ENCODE measurements at regions not wholly inside any gene's neighbourhood (a gene's known extent, or its start where the extent isn't known, plus 50 kb on each side); places are given as distances from the start of the nearest gene placed in this dataset.

DNA sequence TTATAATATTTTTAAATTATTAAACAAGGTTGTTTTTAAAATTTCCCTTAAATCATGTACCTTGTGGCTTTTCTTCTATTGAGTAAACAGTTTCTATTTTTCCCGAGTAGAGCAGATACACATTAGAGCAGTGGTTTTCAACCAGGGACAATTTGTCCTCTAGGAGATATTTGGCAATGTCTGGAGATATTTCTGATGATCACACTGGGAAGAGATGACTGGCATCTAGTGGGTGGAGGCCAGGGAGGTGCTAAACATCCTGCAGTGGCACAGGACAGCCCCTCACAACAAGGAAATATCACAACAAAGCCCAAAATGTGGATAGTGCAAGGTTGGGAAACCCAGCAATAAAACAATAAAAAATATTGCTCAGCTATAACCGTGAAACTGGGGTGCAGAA is 113.0 kb upstream of the PTPRG start:
- H3K4me3 ChIP-seq (ENCODE audit: low read length) = no peak overlapping the region
- no peaks in the 10 kb centered on the region for H3F3A ChIP-seq (ENCODE audit: control insufficient read depth, insufficient read depth)
- no peak overlapping the region for H3K27ac ChIP-seq (ENCODE audit: low read depth, low read length)
- no peaks in the 10 kb centered on the region for H4K20me1 ChIP-seq (ENCODE audit: control insufficient read depth, insufficient read depth, low read depth, low read length)
- no peak overlapping the region for H3K4me2 ChIP-seq (ENCODE audit: low read length)
- no peaks in the 10 kb centered on the region for H3K9me2 ChIP-seq (replicated peaks; ENCODE audit: control insufficient read depth, low read length)
- TF ChIP-seq EZH2phosphoT487 (IDR thresholded peaks at IDR 0.05; ENCODE audit: borderline replicate concordance, low read length) = no peak
- TF ChIP-seq, protein P1, sequence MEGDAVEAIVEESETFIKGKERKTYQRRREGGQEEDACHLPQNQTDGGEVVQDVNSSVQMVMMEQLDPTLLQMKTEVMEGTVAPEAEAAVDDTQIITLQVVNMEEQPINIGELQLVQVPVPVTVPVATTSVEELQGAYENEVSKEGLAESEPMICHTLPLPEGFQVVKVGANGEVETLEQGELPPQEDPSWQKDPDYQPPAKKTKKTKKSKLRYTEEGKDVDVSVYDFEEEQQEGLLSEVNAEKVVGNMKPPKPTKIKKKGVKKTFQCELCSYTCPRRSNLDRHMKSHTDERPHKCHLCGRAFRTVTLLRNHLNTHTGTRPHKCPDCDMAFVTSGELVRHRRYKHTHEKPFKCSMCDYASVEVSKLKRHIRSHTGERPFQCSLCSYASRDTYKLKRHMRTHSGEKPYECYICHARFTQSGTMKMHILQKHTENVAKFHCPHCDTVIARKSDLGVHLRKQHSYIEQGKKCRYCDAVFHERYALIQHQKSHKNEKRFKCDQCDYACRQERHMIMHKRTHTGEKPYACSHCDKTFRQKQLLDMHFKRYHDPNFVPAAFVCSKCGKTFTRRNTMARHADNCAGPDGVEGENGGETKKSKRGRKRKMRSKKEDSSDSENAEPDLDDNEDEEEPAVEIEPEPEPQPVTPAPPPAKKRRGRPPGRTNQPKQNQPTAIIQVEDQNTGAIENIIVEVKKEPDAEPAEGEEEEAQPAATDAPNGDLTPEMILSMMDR (IDR thresholded peaks at IDR 0.05; ENCODE audit: low read depth, low read length, poor library complexity, severe bottlenecking) = no peak
- no peaks in the 10 kb centered on the region for H3K79me2 ChIP-seq (ENCODE audit: control insufficient read depth, low read length)
- H3K4me1 ChIP-seq (ENCODE audit: control insufficient read depth, low read length) = no peaks in the 10 kb centered on the region
- no peaks in the 10 kb centered on the region for H3K36me3 ChIP-seq (ENCODE audit: control insufficient read depth, low read length)
- H3K27me3 ChIP-seq (ENCODE audit: control insufficient read depth, low read length) = no peaks in the 10 kb centered on the region
- no peaks in the 10 kb centered on the region for H3K9me3 ChIP-seq (ENCODE audit: control insufficient read depth, insufficient read depth, low read length)

DNA sequence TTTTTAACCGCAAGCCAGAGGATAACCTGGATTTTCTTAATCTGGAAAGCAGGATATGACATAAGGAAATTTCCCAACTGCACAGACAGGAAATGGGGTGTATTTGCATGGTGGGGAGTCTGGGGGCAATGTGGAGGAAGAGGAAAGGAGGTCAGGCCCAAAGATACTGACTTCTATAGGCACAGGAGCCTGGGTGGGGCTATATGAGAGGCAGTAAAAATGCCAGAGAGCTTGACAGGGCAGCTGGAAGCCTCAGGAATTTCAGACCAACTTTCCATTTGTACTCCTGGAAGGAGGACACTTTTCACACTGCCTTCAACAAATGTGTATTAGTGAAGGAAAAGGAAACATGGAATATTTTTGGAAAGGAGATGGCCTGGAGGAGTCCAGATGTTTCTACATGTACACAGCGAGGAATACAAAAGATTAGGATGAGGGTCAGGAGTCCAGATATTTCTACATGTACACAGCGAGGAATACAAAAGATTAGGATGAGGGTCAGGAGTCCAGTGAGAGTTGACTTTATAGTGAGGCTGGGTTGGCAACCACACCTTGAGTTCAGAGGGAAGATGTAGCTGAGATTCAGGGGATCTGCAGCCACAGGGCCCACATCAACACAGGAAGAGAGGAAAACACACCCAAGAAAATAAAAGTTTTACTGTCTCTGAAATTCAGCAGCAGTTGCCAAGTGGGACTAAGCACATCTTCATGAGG is 111.9 kb upstream of the PTPRG start:
- no peaks in the 10 kb centered on the region for H3K9me2 ChIP-seq (replicated peaks; ENCODE audit: control insufficient read depth, low read length)
- no peaks in the 10 kb centered on the region for H3K9me3 ChIP-seq (ENCODE audit: control insufficient read depth, insufficient read depth, low read length)
- H3K79me2 ChIP-seq (ENCODE audit: control insufficient read depth, low read length) = no peaks in the 10 kb centered on the region
- TF ChIP-seq EZH2phosphoT487 (IDR thresholded peaks at IDR 0.05; ENCODE audit: borderline replicate concordance, low read length) = no peak
- TF ChIP-seq, protein P1 (IDR thresholded peaks at IDR 0.05; ENCODE audit: low read depth, low read length, poor library complexity, severe bottlenecking) = no peak
- no peaks in the 10 kb centered on the region for H3K4me1 ChIP-seq (ENCODE audit: control insufficient read depth, low read length)
- no peak overlapping the region for H3K4me2 ChIP-seq (ENCODE audit: low read length)
- H3F3A ChIP-seq (ENCODE audit: control insufficient read depth, insufficient read depth) = no peaks in the 10 kb centered on the region
- H3K4me3 ChIP-seq (ENCODE audit: low read length) = no peak overlapping the region
- H4K20me1 ChIP-seq (ENCODE audit: control insufficient read depth, insufficient read depth, low read depth, low read length) = no peaks in the 10 kb centered on the region
- no peaks in the 10 kb centered on the region for H3K36me3 ChIP-seq (ENCODE audit: control insufficient read depth, low read length)
- no peak overlapping the region for H3K27ac ChIP-seq (ENCODE audit: low read depth, low read length)
- H3K27me3 ChIP-seq (ENCODE audit: control insufficient read depth, low read length) = no peaks in the 10 kb centered on the region

- Histone ChIP-seq H3K27me3 (ENCODE audit: control insufficient read depth, low read length) (no peaks in the 10 kb centered on the region), H3K9me2 (replicated peaks; ENCODE audit: control insufficient read depth, low read length) (no peaks in the 10 kb centered on the region), H3K4me2 (ENCODE audit: low read length) (no peak overlapping the region), H3K4me3 (ENCODE audit: low read length) (no peak overlapping the region), H4K20me1 (ENCODE audit: control insufficient read depth, insufficient read depth, low read depth, low read length) (no peaks in the 10 kb centered on the region), H3F3A (ENCODE audit: control insufficient read depth, insufficient read depth) (no peaks in the 10 kb centered on the region), H3K9me3 (ENCODE audit: control insufficient read depth, insufficient read depth, low read length) (no peaks in the 10 kb centered on the region), H3K36me3 (ENCODE audit: control insufficient read depth, low read length) (no peaks in the 10 kb centered on the region), H3K79me2 (ENCODE audit: control insufficient read depth, low read length) (no peaks in the 10 kb centered on the region), H3K27ac (ENCODE audit: low read depth, low read length) (no peak overlapping the region), H3K4me1 (ENCODE audit: control insufficient read depth, low read length) (no peaks in the 10 kb centered on the region)
- TF ChIP-seq, protein P1 (IDR thresholded peaks at IDR 0.05; ENCODE audit: low read depth, low read length, poor library complexity, severe bottlenecking) = no peak
Observed at GRCh38 chr3:61450866-61451265, 110.5 kb upstream of the PTPRG start.

All from DOHH2 (cell line).